Osteocyte (in vitro differentiated cells): ENCODE measurements at regions not wholly inside any gene's neighbourhood (a gene's known extent, or its start where the extent isn't known, plus 50 kb on each side); places are given as distances from the start of the nearest gene placed in this dataset.

ENCODE experiments used
- DNase-seq: peaks from one replicate; pipeline ENCODE4 v3.0.0; 2021; ENCODE audit warnings: mixed read lengths; ENCODE audit not compliant: unreplicated experiment; ENCODE audit errors: extremely low spot score
- H3K27ac Mint-ChIP-seq: one replicate; pipeline ENCODE4 v1.8.0; 2021; ENCODE audit warnings: mild to moderate bottlenecking, mixed read lengths; ENCODE audit not compliant: unreplicated experiment
- H3K27me3 Mint-ChIP-seq: one replicate; pipeline ENCODE4 v1.8.0; 2021; ENCODE audit warnings: mixed read lengths; ENCODE audit not compliant: unreplicated experiment
- H3K36me3 Mint-ChIP-seq: one replicate; pipeline ENCODE4 v1.8.0; 2021; ENCODE audit warnings: mixed read lengths; ENCODE audit not compliant: unreplicated experiment
- H3K4me1 Mint-ChIP-seq: one replicate; pipeline ENCODE4 v1.8.0; 2021; ENCODE audit warnings: mixed read lengths; ENCODE audit not compliant: unreplicated experiment
- H3K4me3 Mint-ChIP-seq: one replicate; pipeline ENCODE4 v1.8.0; 2021; ENCODE audit warnings: mild to moderate bottlenecking, moderate library complexity, mixed read lengths; ENCODE audit not compliant: unreplicated experiment
- H3K9me3 Mint-ChIP-seq: one replicate; pipeline ENCODE4 v1.8.0; 2021; ENCODE audit warnings: mixed read lengths; ENCODE audit not compliant: unreplicated experiment
- CTCF ChIP-seq: fragments of 200-600 bp; sonication (generic); IDR thresholded peaks from 2 replicates; pipeline ENCODE4 v1.5.0; 2021; ENCODE audit warnings: antibody characterized with exemption, mild to moderate bottlenecking, moderate library complexity

GRCh38 chr9:4365055-4365454, 65.2 kb upstream of the GLIS3 start:
- TF ChIP-seq CTCF = no peak
- H3K36me3 Mint-ChIP-seq = no peaks in the 10 kb centered on the region
- DNase-seq = no peak
- H3K27ac Mint-ChIP-seq = no peak overlapping the region
- H3K4me1 Mint-ChIP-seq = no peaks in the 10 kb centered on the region
- H3K27me3 Mint-ChIP-seq = peaks cover 18% of the 10 kb centered on the region
- no peak overlapping the region for H3K4me3 Mint-ChIP-seq
- no peaks in the 10 kb centered on the region for H3K9me3 Mint-ChIP-seq

GRCh38 chr9:4362281-4362680, 62.4 kb upstream of the GLIS3 start:
- no peaks in the 10 kb centered on the region for H3K36me3 Mint-ChIP-seq
- H3K27me3 Mint-ChIP-seq = peaks cover 14% of the 10 kb centered on the region
- no peak overlapping the region for H3K27ac Mint-ChIP-seq
- no peak for TF ChIP-seq CTCF
- no peak for DNase-seq
- no peaks in the 10 kb centered on the region for H3K9me3 Mint-ChIP-seq
- H3K4me1 Mint-ChIP-seq = no peaks in the 10 kb centered on the region
- no peak overlapping the region for H3K4me3 Mint-ChIP-seq

- Mint-ChIP-seq H3K27me3 (peaks cover 19% of the 10 kb centered on the region), H3K36me3 (no peaks in the 10 kb centered on the region), H3K9me3 (no peaks in the 10 kb centered on the region), H3K4me1 (no peaks in the 10 kb centered on the region), H3K27ac (no peak overlapping the region), H3K4me3 (no peak overlapping the region)
- no peak for DNase-seq
- no peak for TF ChIP-seq CTCF
Measured at GRCh38 chr9:4359016-4359415, 59.1 kb upstream of the GLIS3 start.

- no peak for DNase-seq
- Mint-ChIP-seq H3K9me3 (no peaks in the 10 kb centered on the region), H3K27me3 (peaks cover 19% of the 10 kb centered on the region), H3K4me3 (no peak overlapping the region), H3K4me1 (no peaks in the 10 kb centered on the region), H3K27ac (no peak overlapping the region), H3K36me3 (no peaks in the 10 kb centered on the region)
- TF ChIP-seq CTCF = no peak
Measured at GRCh38 chr9:4357929-4358328, 58.1 kb upstream of the GLIS3 start.

- TF ChIP-seq CTCF = no peak
- H3K4me1 Mint-ChIP-seq = no peaks in the 10 kb centered on the region
- no peak for DNase-seq
- H3K27me3 Mint-ChIP-seq = peaks cover 12% of the 10 kb centered on the region
- no peaks in the 10 kb centered on the region for H3K9me3 Mint-ChIP-seq
- no peak overlapping the region for H3K27ac Mint-ChIP-seq
- no peak overlapping the region for H3K4me3 Mint-ChIP-seq
- no peaks in the 10 kb centered on the region for H3K36me3 Mint-ChIP-seq
Measured at GRCh38 chr9:4356306-4356705, 56.4 kb upstream of the GLIS3 start.
